Calu3 (cell line): ENCODE measurements at regions not wholly inside any gene's neighbourhood (a gene's known extent, or its start where the extent isn't known, plus 50 kb on each side); places are given as distances from the start of the nearest gene placed in this dataset.

Experiments used
- BruUV-seq: library from RNA; stranded (reverse); fragments of 400-500 nt; replicated peaks from 2 replicates; lab custom pipeline; 2021; lab: Mats Ljungman, UMichigan
- CTCF ChIA-PET: fragments of 300-600 bp; sonication (Branson Sonifier 250); formaldehyde crosslinking; loops from one replicate; lab custom pipeline; 2022; ENCODE audit warnings: antibody characterized with exemption; lab: Charles Lee
- DNase-seq: peaks from one replicate; pipeline ENCODE4 v3.0.0; 2022
- H3K27ac Mint-ChIP-seq: one replicate; pipeline ENCODE4 v1.8.0; 2022; ENCODE audit warnings: mixed read lengths; ENCODE audit not compliant: unreplicated experiment
- H3K27me3 Mint-ChIP-seq: one replicate; pipeline ENCODE4 v1.8.0; 2022; ENCODE audit warnings: mixed read lengths; ENCODE audit not compliant: unreplicated experiment
- H3K36me3 Mint-ChIP-seq: one replicate; pipeline ENCODE4 v1.8.0; 2022; ENCODE audit warnings: mild to moderate bottlenecking, moderate library complexity, mixed read lengths; ENCODE audit not compliant: insufficient read depth, unreplicated experiment
- H3K4me1 Mint-ChIP-seq: one replicate; pipeline ENCODE4 v1.8.0; 2022; ENCODE audit warnings: mild to moderate bottlenecking, low read depth, mixed read lengths; ENCODE audit not compliant: unreplicated experiment
- H3K4me3 Mint-ChIP-seq: one replicate; pipeline ENCODE4 v1.8.0; 2022; ENCODE audit warnings: mild to moderate bottlenecking, low read depth, moderate library complexity, mixed read lengths; ENCODE audit not compliant: unreplicated experiment
- H3K9me3 Mint-ChIP-seq: one replicate; pipeline ENCODE4 v1.8.0; 2022; ENCODE audit warnings: low read depth, mixed read lengths; ENCODE audit not compliant: unreplicated experiment
- CTCF ChIP-seq: fragments of 200-600 bp; IDR thresholded peaks from one replicate; pipeline ENCODE4 v1.8.0; 2022; ENCODE audit warnings: antibody characterized with exemption; ENCODE audit not compliant: unreplicated experiment
- intact Hi-C: fragments of 100-400 bp; cut with micrococcal nuclease; formaldehyde crosslinking; loops from one replicate; pipeline ENCODE4 v1.10.0; 2022; ENCODE audit not compliant: unreplicated experiment

DNA sequence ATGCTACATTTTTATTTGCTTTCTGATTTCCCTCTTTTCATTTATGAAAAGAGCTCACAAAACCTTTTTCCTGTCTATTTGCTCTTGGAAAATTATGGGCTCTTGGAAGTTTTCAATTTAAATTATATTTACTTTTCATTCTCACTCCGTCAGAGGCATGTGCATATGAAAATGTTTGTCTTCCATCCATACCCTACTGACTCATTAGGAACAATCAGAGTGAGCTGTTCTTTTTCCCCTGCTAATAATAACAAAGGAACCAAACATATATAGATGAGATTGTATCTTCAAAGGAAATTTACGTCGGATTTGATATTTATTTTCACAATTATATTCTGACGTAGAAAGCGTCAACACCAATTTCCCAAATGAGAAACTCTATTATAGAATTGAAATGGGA lies 1101.2 kb downstream of the TSN start:
- BruUV-seq, result no TSS peak
- no peaks in the 10 kb centered on the region for H3K27me3 Mint-ChIP-seq
- CTCF ChIA-PET, result no interaction called here
- intact Hi-C loops, result no loop called here
- no peak overlapping the region for H3K27ac Mint-ChIP-seq
- peaks cover 11% of the 10 kb centered on the region for H3K9me3 Mint-ChIP-seq
- DNase-seq, result no peak
- no peaks in the 10 kb centered on the region for H3K36me3 Mint-ChIP-seq
- no peak for TF ChIP-seq CTCF
- H3K4me1 Mint-ChIP-seq, result no peaks in the 10 kb centered on the region
- no peak overlapping the region for H3K4me3 Mint-ChIP-seq

DNA sequence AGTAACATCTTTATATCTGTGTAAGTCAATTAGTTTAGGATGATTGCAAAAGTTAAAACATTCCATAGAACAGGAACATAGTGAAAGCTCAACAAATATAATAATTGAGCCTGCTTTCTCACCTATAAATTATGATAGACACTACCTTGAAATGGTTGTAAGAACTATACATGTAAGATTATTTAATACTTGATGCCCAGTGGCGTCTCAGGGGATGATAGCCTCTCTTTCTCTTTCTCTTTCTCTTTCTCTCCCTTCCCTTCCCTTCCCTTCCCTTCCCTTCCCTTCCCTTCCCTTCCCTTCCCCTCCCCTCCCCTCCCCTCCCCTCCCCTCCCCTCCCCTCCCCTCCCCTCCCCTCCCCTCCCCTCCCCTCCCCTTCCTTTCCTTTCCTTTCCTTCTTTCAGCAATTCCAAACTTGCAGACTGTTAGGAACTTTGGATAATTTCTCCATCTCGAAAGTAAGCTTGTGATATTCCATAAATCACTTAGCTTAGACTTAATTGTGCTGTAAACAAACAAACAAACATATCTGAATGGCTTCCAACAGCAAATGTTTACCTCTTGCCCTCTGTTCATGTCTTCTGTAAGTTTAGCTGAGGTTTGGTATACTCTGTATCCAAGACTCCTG lies 1102.7 kb downstream of the TSN start:
- H3K9me3 Mint-ChIP-seq, result peaks cover 13% of the 10 kb centered on the region
- DNase-seq, result no peak
- no peak overlapping the region for H3K27ac Mint-ChIP-seq
- CTCF ChIA-PET, result no interaction called here
- TF ChIP-seq CTCF, result no peak
- H3K36me3 Mint-ChIP-seq, result no peaks in the 10 kb centered on the region
- no TSS peak for BruUV-seq
- H3K4me1 Mint-ChIP-seq, result no peaks in the 10 kb centered on the region
- no peak overlapping the region for H3K4me3 Mint-ChIP-seq
- no peaks in the 10 kb centered on the region for H3K27me3 Mint-ChIP-seq
- intact Hi-C loops, result no loop called here

GRCh38 chr2:122858813-122859212 lies 1103.4 kb downstream of the TSN start:
- CTCF ChIA-PET, result no interaction called here
- H3K9me3 Mint-ChIP-seq, result peaks cover 10% of the 10 kb centered on the region
- no peaks in the 10 kb centered on the region for H3K4me1 Mint-ChIP-seq
- no peak overlapping the region for H3K4me3 Mint-ChIP-seq
- intact Hi-C loops, result no loop called here
- DNase-seq, result no peak
- no peaks in the 10 kb centered on the region for H3K27me3 Mint-ChIP-seq
- H3K36me3 Mint-ChIP-seq, result no peaks in the 10 kb centered on the region
- H3K27ac Mint-ChIP-seq, result no peak overlapping the region
- no TSS peak for BruUV-seq
- TF ChIP-seq CTCF, result no peak

DNA sequence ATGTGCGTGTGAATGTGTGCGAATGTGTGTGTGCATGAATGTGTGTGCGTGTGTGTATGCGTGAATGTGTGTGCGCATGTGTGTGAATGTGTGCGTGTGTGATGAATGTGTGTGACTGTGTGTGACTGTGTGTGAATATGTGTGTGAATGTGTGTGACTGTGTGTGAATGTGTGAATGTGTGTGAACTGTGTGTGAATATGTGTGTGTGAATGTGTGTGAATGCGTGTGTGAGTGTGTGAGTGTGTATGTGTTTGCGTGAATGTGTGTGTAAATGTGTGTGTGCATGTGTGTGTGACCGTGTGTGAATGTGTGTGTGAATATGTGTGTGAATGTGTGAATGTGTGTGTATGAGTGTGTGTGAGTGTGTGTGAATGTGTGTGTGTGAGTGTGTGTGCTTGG lies 1103.8 kb downstream of the TSN start:
- BruUV-seq, result no TSS peak
- CTCF ChIA-PET, result no interaction called here
- H3K4me3 Mint-ChIP-seq, result no peak overlapping the region
- no peak for DNase-seq
- no peak overlapping the region for H3K27ac Mint-ChIP-seq
- TF ChIP-seq CTCF, result no peak
- H3K27me3 Mint-ChIP-seq, result no peaks in the 10 kb centered on the region
- no peaks in the 10 kb centered on the region for H3K4me1 Mint-ChIP-seq
- intact Hi-C loops, result no loop called here
- H3K36me3 Mint-ChIP-seq, result no peaks in the 10 kb centered on the region
- H3K9me3 Mint-ChIP-seq, result peaks cover 10% of the 10 kb centered on the region
